ENCODE measurements at regions not wholly inside any gene's neighbourhood (a gene's known extent, or its start where the extent isn't known, plus 50 kb on each side); places are given as distances from the start of the nearest gene placed in this dataset.
"Not testable (repeated sequence)": the region's sequence is repeated elsewhere in the genome, so short reads cannot be mapped to it uniquely, and the experiment has no call there.

GRCh38 chr11:134727204-134727603 lies 315.2 kb upstream of the B3GAT1 start:
- no peak for DNase-seq (ENCODE audit: low spot score)

GRCh38 chr11:134725716-134726639 lies 313.9 kb upstream of the B3GAT1 start:
- no peak for DNase-seq (ENCODE audit: low spot score)

- no peak for DNase-seq (ENCODE audit: low spot score)
These were observed 313.2 kb upstream of the B3GAT1 start for GRCh38 chr11:134725211-134725610.

GRCh38 chr11:134724779-134725140 lies 312.7 kb upstream of the B3GAT1 start:
- DNase-seq (ENCODE audit: low spot score), result no peak

- no peak for DNase-seq (ENCODE audit: low spot score)
These were observed 312.2 kb upstream of the B3GAT1 start for GRCh38 chr11:134724106-134724778.

- not testable (repeated sequence) for DNase-seq (ENCODE audit: low spot score)
These were observed 308.6 kb upstream of the B3GAT1 start for GRCh38 chr11:134720691-134721070.

GRCh38 chr11:134719940-134720690 lies 308.1 kb upstream of the B3GAT1 start:
- DNase-seq (ENCODE audit: low spot score), result not testable (repeated sequence)

- DNase-seq (ENCODE audit: low spot score), result no peak
These were observed 307.4 kb upstream of the B3GAT1 start for GRCh38 chr11:134719397-134719796.

- no peak for DNase-seq (ENCODE audit: low spot score)
These were observed 304.5 kb upstream of the B3GAT1 start for GRCh38 chr11:134716582-134716981.

- DNase-seq (ENCODE audit: low spot score), result no peak
These were observed 302.1 kb upstream of the B3GAT1 start for GRCh38 chr11:134714021-134714656.

GRCh38 chr11:134712228-134713145 lies 300.4 kb upstream of the B3GAT1 start:
- DNase-seq (ENCODE audit: low spot score), result no peak

- no peak for DNase-seq (ENCODE audit: low spot score)
These were observed 299.5 kb upstream of the B3GAT1 start for GRCh38 chr11:134711588-134711987.

GRCh38 chr11:134710861-134711407 lies 298.9 kb upstream of the B3GAT1 start:
- no peak for DNase-seq (ENCODE audit: low spot score)

- no peak for DNase-seq (ENCODE audit: low spot score)
These were observed 293.8 kb upstream of the B3GAT1 start for GRCh38 chr11:134705858-134706257.

GRCh38 chr11:134702827-134703226 lies 290.8 kb upstream of the B3GAT1 start:
- DNase-seq (ENCODE audit: low spot score), result no peak

- DNase-seq (ENCODE audit: low spot score), result no peak
These were observed 289.6 kb upstream of the B3GAT1 start for GRCh38 chr11:134701564-134702165.

- no peak for DNase-seq (ENCODE audit: low spot score)
These were observed 288.1 kb upstream of the B3GAT1 start for GRCh38 chr11:134700101-134700640.

- DNase-seq (ENCODE audit: low spot score), result no peak
These were observed 284.4 kb upstream of the B3GAT1 start for GRCh38 chr11:134696455-134696854.

GRCh38 chr11:134691985-134692384 lies 279.9 kb upstream of the B3GAT1 start:
- peak; percentile 7 for DNase-seq (ENCODE audit: low spot score)

GRCh38 chr11:134691295-134691873 lies 279.3 kb upstream of the B3GAT1 start:
- peak; percentile 24 for DNase-seq (ENCODE audit: low spot score)

Data from globus pallidus (tissue), 1 donor.